ENCODE measurements at regions not wholly inside any gene's neighbourhood (a gene's known extent, or its start where the extent isn't known, plus 50 kb on each side); places are given as distances from the start of the nearest gene placed in this dataset.

DNA sequence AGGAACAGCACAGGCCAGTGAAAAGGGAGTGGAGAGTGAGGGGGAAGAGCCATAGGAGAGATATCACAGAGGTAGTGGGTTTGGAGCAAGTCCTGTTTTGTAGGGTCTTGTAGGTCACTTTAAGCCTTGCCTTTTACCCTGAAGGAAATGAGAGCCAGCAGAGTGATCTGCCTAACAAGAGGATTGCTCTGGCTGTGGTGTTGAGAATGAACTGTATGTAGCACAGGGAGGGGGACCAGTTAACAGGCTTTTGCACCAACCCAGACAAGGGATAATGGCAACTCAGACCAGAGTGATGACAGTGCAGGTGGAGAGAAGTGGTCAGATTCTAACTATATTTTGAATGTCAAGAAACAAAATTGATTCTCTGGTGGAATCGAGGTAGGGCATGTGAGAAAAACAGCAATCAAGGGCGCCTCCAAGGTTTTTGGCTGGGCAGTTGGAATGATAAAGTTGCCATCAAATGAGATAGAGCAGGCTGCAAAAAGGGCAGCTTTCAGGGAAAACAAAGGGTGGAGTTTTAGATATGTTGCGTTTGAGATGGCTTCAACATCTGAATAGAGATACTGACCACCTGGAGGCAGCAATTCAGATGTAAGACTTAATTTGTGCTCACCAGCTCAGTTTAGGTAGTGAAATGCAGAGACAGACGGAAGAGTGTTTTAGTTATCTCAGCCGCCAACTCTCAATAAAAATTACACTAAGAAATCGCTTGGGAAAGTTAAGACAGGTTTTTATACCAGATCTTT, 134.4 kb upstream of the BTBD3 start:
- TF ChIP-seq, protein P1, sequence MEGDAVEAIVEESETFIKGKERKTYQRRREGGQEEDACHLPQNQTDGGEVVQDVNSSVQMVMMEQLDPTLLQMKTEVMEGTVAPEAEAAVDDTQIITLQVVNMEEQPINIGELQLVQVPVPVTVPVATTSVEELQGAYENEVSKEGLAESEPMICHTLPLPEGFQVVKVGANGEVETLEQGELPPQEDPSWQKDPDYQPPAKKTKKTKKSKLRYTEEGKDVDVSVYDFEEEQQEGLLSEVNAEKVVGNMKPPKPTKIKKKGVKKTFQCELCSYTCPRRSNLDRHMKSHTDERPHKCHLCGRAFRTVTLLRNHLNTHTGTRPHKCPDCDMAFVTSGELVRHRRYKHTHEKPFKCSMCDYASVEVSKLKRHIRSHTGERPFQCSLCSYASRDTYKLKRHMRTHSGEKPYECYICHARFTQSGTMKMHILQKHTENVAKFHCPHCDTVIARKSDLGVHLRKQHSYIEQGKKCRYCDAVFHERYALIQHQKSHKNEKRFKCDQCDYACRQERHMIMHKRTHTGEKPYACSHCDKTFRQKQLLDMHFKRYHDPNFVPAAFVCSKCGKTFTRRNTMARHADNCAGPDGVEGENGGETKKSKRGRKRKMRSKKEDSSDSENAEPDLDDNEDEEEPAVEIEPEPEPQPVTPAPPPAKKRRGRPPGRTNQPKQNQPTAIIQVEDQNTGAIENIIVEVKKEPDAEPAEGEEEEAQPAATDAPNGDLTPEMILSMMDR (conservative IDR thresholded peaks at IDR 0.05; ENCODE audit: low read depth, low read length), result no peak
- TF ChIP-seq RFX5 (IDR thresholded peaks at IDR 0.05; ENCODE audit: low read depth, low read length) (no peak), CEBPB (IDR thresholded peaks at IDR 0.05; ENCODE audit: low read depth, low read length) (no peak), POLR2A (IDR thresholded peaks at IDR 0.05; ENCODE audit: low read depth, low read length) (no peak), MXI1 (IDR thresholded peaks at IDR 0.05; ENCODE audit: borderline replicate concordance, low read depth, low read length) (no peak), MAZ (IDR thresholded peaks at IDR 0.05; ENCODE audit: borderline replicate concordance, low read depth, low read length) (no peak), BHLHE40 (IDR thresholded peaks at IDR 0.05; ENCODE audit: low read depth, low read length) (no peak)
- TF ChIP-seq, protein P2, sequence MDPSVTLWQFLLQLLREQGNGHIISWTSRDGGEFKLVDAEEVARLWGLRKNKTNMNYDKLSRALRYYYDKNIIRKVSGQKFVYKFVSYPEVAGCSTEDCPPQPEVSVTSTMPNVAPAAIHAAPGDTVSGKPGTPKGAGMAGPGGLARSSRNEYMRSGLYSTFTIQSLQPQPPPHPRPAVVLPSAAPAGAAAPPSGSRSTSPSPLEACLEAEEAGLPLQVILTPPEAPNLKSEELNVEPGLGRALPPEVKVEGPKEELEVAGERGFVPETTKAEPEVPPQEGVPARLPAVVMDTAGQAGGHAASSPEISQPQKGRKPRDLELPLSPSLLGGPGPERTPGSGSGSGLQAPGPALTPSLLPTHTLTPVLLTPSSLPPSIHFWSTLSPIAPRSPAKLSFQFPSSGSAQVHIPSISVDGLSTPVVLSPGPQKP (IDR thresholded peaks at IDR 0.05; ENCODE audit: borderline replicate concordance, low read depth, low read length), result no peak
- TF ChIP-seq, protein P3, sequence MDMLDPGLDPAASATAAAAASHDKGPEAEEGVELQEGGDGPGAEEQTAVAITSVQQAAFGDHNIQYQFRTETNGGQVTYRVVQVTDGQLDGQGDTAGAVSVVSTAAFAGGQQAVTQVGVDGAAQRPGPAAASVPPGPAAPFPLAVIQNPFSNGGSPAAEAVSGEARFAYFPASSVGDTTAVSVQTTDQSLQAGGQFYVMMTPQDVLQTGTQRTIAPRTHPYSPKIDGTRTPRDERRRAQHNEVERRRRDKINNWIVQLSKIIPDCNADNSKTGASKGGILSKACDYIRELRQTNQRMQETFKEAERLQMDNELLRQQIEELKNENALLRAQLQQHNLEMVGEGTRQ (IDR thresholded peaks at IDR 0.05; ENCODE audit: low read depth, low read length), result no peak
